ENCODE measurements at regions not wholly inside any gene's neighbourhood (a gene's known extent, or its start where the extent isn't known, plus 50 kb on each side); places are given as distances from the start of the nearest gene placed in this dataset.

- TF ChIP-seq CTCF (IDR thresholded peaks at IDR 0.05) = no peak
- no peak for TF ChIP-seq EZH2 (IDR thresholded peaks at IDR 0.05; ENCODE audit: borderline replicate concordance, insufficient read depth, low read depth, low read length, poor library complexity, severe bottlenecking)
Observed at GRCh38 chr3:62995119-62995518, 119.9 kb upstream of the CADPS start.
